ENCODE measurements at regions not wholly inside any gene's neighbourhood (a gene's known extent, or its start where the extent isn't known, plus 50 kb on each side); places are given as distances from the start of the nearest gene placed in this dataset.

- TF ChIP-seq CTCF (IDR thresholded peaks at IDR 0.05) (no peak), POLR2A (IDR thresholded peaks at IDR 0.05) (no peak)
These were observed 146.8 kb downstream of the BTBD3 start for GRCh38 chr20:12064540-12064939.
